Stimulated activated naive CD8-positive, alpha-beta T cell treated with anti-CD3 and anti-CD28 coated beads, Interleukin-15, amount 100 ng/mL, for 72 hours (primary cell): ENCODE measurements at regions not wholly inside any gene's neighbourhood (a gene's known extent, or its start where the extent isn't known, plus 50 kb on each side); places are given as distances from the start of the nearest gene placed in this dataset.

Experiments
- ATAC-seq: fragments of 150-1000 bp; cut with Tn5 transposase; 2 replicates; pipeline ENCODE4 v1.10.0; 2021; ENCODE audit warnings: mild to moderate bottlenecking, moderate library complexity
- DNase-seq, 2 donors: peaks; one replicate each; pipeline ENCODE4 v3.0.0; 2021 to 2022
- H3K27ac Mint-ChIP-seq, 2 donors: one replicate each; pipeline ENCODE4 v1.8.0; 2022; ENCODE audit warnings: mild to moderate bottlenecking in 2 of 2, mixed read lengths in 2 of 2, moderate library complexity in 2 of 2
- H3K27me3 Mint-ChIP-seq: one replicate; pipeline ENCODE4 v1.8.0; 2022; ENCODE audit warnings: mixed read lengths
- H3K4me1 Mint-ChIP-seq: one replicate; pipeline ENCODE4 v1.8.0; 2022; ENCODE audit warnings: mild to moderate bottlenecking, mixed read lengths
- H3K4me3 Mint-ChIP-seq, 2 donors: one replicate each; pipeline ENCODE4 v1.8.0; 2022; ENCODE audit warnings: mild to moderate bottlenecking in 2 of 2, mixed read lengths in 2 of 2, moderate library complexity in 1 of 2
- H3K9me3 Mint-ChIP-seq, 2 donors: one replicate each; pipeline ENCODE4 v1.8.0; 2022; ENCODE audit warnings: mixed read lengths in 2 of 2

DNA sequence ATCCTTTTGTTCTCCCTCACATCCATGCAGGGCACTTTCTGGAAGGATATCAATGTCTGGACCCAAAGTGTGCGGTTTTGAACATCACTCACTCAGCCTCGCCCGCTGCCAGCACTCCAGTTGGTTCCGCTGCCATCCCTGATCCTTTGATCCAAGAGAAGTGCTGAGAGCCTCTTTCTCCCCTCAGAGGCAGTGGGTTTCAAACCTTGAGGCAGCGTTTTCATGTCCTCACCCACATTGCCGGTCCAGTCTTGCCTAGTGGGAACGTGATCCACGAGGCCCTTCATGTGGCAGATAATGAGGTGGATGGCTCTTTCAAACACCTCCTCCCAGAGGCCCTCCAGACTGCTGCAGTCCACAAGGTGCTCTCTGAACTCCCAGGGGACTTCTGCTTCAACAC lies 122.2 kb downstream of the ACTL8 start:
- no peak for DNase-seq
- Mint-ChIP-seq H3K4me1 (no peaks in the 10 kb centered on the region), H3K27me3 (peaks cover 15% of the 10 kb centered on the region), H3K9me3 (no peaks in the 10 kb centered on the region), H3K27ac (no peak overlapping the region), H3K4me3 (no peak overlapping the region)
- no peak for ATAC-seq

DNA sequence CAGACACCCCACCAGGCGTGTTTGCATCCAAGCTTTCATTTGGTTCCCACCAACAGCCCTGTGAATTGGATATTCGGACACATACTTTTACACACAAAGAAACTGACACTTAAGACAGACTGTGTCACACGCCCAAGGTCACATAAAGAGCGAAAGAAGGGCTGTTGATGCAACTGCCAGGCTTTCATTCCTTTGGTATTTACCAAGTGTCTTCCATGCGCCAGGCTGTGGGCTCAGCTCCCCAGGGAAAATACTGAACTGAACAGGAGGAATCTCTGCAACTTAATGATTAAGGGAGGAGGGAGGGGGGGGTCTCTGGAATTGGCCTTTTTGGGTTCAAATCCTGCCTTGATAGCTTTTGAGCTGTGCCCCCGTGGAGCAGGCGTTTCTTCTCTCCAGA lies 122.8 kb downstream of the ACTL8 start:
- no peak overlapping the region for H3K27ac Mint-ChIP-seq
- no peaks in the 10 kb centered on the region for H3K4me1 Mint-ChIP-seq
- DNase-seq, result no peak
- no peak overlapping the region for H3K4me3 Mint-ChIP-seq
- no peaks in the 10 kb centered on the region for H3K9me3 Mint-ChIP-seq
- ATAC-seq, result no peak
- H3K27me3 Mint-ChIP-seq, result peaks cover 15% of the 10 kb centered on the region

DNA sequence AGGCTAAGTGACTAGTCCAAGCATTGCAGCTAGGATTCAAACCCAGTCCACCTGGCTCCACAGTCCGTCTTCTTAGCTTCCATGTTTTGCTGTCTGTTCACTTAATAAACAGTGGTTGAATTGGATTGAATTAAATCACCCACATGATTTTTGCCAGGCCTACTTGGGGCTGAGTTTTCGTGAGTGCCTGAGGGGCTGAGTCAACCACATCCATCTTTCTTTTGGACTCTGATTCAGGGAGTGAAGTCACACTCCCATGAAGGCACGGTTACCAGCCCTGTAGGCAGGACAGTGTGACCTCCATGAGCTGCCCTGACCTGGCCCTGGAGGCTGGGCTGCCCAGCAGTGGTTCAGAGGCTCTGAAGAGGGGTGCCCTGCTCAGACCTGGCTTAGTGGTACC lies 123.7 kb downstream of the ACTL8 start:
- H3K4me1 Mint-ChIP-seq, result no peaks in the 10 kb centered on the region
- DNase-seq (no peak), ATAC-seq (no peak)
- peaks cover 15% of the 10 kb centered on the region for H3K27me3 Mint-ChIP-seq
- no peak overlapping the region for H3K27ac Mint-ChIP-seq
- H3K4me3 Mint-ChIP-seq, result no peak overlapping the region
- no peaks in the 10 kb centered on the region for H3K9me3 Mint-ChIP-seq

DNA sequence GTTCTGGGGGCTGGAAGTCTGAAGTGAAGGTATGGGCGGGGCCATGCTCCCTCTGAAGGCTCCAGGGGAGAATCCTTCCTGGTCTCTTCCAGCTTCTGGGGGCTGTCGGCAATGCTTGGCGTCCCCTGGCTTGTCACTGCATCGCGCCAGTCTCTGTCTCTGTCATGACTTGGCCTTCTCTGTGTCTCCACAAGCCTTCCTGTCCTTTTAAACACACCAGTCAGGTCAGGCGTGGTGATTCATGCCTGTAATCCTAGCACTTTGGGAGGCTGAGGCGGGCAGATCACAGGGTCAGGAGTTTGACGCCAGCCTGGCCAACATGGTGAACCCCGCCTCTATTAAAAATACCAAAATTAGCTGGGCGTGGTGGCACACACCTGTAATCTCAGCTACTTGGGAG lies 125.3 kb downstream of the ACTL8 start:
- Mint-ChIP-seq H3K4me1 (no peaks in the 10 kb centered on the region), H3K4me3 (no peak overlapping the region), H3K9me3 (no peaks in the 10 kb centered on the region), H3K27ac (no peak overlapping the region), H3K27me3 (peaks cover 11% of the 10 kb centered on the region)
- DNase-seq (no peak), ATAC-seq (no peak)

DNA sequence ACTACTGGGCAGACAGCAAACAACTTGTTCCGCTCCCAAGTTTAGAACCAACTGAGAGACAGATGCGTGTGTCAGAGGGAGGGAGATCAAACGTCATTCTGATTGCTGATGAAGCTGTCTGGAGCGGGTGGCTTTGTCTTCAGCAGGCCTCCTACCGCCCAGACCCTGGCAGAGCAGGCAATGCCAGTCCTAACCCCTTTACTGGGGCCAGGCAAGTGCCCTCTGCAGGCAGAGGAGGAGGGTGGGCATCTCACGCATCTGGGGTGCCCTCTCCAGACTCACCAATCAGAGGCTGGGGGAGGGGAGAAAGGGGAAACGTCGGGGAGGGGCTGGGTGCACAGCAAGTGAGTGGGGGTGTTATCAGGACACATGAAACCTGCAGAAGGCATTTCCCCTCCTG lies 126.6 kb downstream of the ACTL8 start:
- DNase-seq, result no peak
- Mint-ChIP-seq H3K9me3 (no peaks in the 10 kb centered on the region), H3K27ac (no peak overlapping the region), H3K27me3 (peaks cover 7% of the 10 kb centered on the region), H3K4me1 (no peaks in the 10 kb centered on the region), H3K4me3 (no peak overlapping the region)
- ATAC-seq, result no peak

DNA sequence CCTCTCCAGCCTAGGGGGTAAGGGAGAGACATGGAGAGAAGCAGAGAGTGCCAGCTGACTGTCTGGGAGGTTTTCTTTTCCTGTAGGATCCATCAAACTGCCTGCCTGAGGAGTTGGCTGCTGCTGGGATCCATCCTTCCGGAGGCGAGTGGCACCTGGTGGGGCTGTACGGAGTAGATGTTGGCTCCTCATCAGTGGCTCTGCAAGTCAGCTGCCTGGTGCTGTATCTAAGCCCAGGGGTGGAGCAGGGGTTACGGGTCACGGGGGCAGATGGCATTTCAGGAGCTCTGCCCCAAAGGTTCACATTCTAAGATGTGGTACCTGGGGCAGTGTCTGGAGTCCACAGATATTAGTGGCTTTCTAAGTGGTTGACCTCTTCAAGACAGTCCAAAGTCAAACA lies 128.0 kb downstream of the ACTL8 start:
- DNase-seq (no peak), ATAC-seq (no peak)
- Mint-ChIP-seq H3K27me3 (peaks cover 18% of the 10 kb centered on the region), H3K4me3 (no peak overlapping the region), H3K4me1 (no peaks in the 10 kb centered on the region), H3K9me3 (no peaks in the 10 kb centered on the region), H3K27ac (no peak overlapping the region)

DNA sequence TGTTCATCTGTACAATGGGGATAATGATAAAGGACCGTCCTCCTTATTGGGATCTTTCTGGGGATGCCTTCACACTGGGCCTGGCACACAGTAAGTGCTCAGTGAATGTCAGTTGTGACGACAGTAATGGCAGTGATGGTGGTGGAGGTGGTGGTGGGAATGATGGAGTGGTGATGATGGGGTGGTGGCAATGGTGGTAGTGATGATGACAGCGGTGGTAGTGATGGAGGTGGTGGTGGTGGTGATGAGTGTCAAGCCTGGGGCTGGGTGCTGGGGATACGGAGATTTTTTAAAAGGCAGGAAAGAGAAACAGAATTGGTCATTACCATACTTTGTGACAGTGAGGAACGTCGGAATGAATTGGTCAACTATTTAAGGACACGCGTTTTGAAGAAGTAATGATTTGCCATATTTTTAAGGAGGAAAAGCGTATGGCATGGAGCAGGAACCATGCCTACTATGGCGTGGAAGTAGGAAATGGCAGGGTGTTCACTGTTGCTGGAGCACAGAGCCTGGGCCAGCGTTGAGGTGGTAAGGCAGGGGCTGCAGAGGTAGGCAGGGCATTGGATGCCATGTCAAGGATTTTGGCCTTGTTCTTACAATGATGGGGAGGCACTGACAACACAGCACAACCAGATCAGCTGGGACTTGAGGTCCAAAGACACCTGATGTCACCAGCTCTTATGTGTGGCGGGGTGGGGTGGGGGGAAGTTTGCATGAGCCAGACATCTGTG lies 128.7 kb downstream of the ACTL8 start:
- DNase-seq, result no peak
- Mint-ChIP-seq H3K9me3 (no peaks in the 10 kb centered on the region), H3K4me3 (no peak overlapping the region), H3K27ac (no peak overlapping the region), H3K27me3 (peaks cover 20% of the 10 kb centered on the region), H3K4me1 (no peaks in the 10 kb centered on the region)
- ATAC-seq, result no peak

DNA sequence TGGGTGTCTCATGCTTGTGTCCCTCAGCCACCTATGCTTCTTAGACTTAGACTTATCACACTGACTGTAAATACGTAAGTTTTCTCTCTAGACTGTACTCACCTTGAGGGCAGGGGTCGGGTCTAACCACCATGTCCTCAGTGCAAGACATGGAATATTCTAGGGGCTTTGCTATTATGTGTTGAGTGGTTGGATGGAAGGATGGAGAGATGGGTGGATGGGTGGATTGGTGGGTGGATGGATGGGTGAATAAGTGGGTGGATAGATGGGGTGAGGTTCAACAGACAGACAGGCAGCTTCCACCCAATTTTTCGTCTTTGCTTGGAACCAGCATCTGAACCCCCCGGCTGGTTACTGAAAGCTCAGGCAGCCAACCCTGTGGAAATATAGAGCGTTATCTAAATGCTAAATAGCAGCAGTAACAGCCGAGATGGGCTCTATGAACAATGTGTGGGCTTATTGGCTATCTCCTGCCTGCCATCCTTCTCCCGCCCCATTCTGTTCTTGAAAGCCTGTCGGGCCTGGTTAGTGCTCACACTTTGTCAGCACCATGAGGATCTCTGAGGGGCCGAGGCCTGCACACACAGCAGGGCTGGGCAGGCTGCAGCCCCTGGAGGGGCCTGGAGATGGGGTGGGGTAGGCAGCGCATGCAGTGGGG lies 130.7 kb downstream of the ACTL8 start:
- H3K4me1 Mint-ChIP-seq, result no peaks in the 10 kb centered on the region
- H3K27me3 Mint-ChIP-seq, result peaks cover 37% of the 10 kb centered on the region
- ATAC-seq, result no peak
- DNase-seq, result no peak
- H3K4me3 Mint-ChIP-seq, result no peak overlapping the region
- H3K9me3 Mint-ChIP-seq, result no peaks in the 10 kb centered on the region
- no peak overlapping the region for H3K27ac Mint-ChIP-seq

DNA sequence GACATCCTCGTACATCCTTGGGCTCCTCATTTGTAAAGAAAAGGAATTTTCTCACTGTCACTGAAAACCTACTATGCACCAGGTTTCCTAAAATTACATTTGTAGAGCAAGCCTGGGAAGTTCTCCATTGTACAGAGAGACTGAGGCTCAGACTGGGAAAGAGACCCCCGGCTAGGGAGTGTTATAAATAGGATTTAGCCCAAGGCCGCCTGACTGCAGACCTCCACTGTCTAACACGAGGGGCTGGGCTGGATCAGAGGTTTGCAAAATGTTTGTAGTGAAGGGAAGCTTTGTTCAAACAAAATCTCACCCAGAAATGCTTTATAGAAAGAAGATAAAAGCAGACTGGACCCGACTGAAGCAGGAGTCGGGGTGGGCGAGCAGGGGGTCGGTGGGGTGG lies 131.3 kb downstream of the ACTL8 start:
- Mint-ChIP-seq H3K27ac (no peak overlapping the region), H3K9me3 (no peaks in the 10 kb centered on the region), H3K4me1 (no peaks in the 10 kb centered on the region), H3K4me3 (no peak overlapping the region), H3K27me3 (peaks cover 38% of the 10 kb centered on the region)
- DNase-seq (no peak), ATAC-seq (no peak)

DNA sequence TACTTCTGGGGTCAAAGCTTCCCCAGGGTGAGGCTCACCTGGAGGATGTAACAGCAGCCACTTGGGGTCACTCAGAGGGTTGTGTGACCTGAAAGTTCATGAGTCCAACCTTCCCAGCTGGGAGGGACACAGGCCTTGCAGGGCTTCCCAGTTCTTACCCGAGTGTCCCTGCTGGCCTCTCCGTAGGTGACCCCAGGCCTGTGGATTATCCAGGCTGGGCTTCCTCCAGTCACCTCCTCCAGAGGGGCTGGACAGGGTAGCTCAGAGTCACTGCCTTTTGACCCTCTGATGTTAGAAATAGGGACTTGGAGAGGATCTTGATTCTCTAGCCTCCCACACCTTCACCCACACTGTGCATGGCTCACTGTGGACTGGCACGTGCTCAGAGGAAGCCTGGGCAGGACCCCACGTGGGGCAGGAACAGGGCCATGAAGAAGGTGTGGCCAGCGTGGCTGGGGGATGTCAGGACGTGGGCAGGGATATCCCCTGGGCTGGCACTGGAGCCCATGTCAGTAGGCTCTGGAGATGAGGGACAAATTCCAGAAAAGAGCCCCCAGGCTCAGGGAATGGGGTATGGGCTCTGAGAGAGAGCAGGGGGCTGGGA lies 131.8 kb downstream of the ACTL8 start:
- Mint-ChIP-seq H3K27me3 (peaks cover 34% of the 10 kb centered on the region), H3K27ac (no peak overlapping the region), H3K9me3 (no peaks in the 10 kb centered on the region), H3K4me1 (no peaks in the 10 kb centered on the region), H3K4me3 (no peak overlapping the region)
- no peak for DNase-seq
- ATAC-seq, result no peak

DNA sequence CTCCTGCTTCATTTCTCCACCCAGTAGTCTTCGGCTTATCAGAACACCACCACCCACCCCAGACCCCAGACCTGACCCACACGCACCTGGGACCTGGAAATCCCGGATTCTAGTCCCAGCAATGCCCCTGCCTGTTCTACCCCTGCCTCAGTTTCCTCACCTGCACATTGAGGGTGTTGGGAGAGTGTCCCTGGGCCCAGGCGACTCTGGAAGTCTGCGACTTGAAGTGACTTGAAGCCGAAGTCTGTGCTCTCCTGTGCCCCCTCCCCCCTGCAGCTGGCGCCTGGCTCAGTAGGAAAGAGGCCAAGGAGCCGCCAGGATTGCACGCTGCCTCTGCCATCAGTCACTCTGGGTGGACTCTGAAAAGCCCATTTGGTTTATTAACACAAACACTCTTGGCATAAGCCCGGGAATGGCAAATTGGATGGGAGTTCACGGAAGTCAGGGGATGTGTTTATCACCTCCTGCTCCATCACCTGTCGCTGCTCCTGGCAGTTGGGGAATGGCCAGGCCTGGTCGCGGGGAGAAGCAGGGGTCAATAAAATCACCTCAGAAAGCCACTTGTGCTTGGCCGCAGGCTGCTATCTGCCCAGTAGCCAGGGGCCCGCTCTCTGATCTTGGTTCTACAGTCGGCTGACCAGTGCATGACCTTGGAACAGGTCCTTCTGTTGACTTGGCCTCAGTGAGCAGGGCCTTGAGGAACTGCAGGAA lies 132.7 kb downstream of the ACTL8 start:
- peaks cover 34% of the 10 kb centered on the region for H3K27me3 Mint-ChIP-seq
- H3K9me3 Mint-ChIP-seq, result no peaks in the 10 kb centered on the region
- DNase-seq, result no peak

DNA sequence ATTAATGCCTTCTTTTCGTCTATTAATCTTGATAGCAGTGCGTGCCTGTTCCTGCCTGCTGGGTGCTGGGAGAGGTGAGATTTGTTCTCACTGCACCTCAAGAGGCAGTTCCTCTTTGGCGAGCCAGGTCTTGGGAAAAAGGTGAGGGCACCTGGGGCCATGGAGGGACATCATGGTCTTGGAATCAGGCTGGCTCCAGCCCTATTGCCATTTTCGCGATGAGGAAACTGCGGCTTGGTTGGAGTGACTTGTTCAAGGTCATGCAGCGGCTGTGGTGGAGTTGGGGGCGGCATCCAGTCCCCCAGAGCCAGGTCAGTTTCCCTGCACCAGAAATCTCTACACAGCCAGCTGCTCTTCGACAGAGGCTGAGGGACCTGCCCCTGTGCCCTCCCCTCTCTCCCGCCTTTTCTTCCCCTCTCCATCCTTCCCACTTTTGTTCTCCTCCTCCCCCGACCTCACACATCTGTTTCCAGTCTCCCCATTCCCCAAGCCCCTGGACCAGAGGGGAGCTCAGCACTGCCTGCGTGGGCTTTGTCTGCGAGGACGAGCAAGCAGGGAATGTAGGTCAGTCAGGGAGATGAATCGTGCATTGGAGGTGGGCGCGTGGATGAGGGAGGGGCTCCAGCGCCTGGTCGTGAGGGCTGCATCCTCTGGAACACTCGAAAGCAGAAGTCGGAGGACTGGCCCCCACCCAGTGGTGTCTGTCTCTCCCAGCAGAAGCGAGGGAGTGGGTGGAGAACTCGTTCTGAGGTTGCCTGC lies 135.1 kb downstream of the ACTL8 start:
- no peaks in the 10 kb centered on the region for H3K9me3 Mint-ChIP-seq
- H3K4me1 Mint-ChIP-seq, result no peaks in the 10 kb centered on the region
- peaks cover 43% of the 10 kb centered on the region for H3K27me3 Mint-ChIP-seq
- no peak overlapping the region for H3K4me3 Mint-ChIP-seq
- ATAC-seq, result no peak
- H3K27ac Mint-ChIP-seq, result no peak overlapping the region
- DNase-seq, result no peak

More for the DNA sequence above, 132.7 kb downstream of the ACTL8 start:
- no peak for ATAC-seq
- Mint-ChIP-seq H3K27ac (no peak overlapping the region), H3K4me3 (no peak overlapping the region), H3K4me1 (no peaks in the 10 kb centered on the region)

DNA sequence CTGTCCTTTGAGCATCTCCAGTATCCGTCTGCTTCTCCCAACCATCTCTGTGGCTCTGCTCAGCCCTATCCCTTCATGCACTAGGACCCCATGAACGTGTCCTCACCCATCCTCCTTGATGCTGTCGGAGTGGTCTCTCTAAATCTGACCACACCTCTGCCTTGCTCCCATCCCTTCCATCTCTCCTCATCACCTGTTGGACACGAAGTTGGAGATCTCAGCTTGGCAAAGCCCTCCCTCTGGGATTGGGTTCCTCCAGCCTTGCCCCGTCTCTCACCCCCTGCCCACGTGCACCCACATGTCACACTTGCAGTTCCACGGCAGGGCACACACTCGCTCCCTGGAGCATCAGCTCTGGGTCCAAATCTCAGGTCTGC lies 135.7 kb downstream of the ACTL8 start:
- Mint-ChIP-seq H3K9me3 (no peaks in the 10 kb centered on the region), H3K4me1 (no peaks in the 10 kb centered on the region), H3K4me3 (no peak overlapping the region), H3K27me3 (peaks cover 49% of the 10 kb centered on the region), H3K27ac (no peak overlapping the region)
- DNase-seq, result no peak
- ATAC-seq, result no peak

DNA sequence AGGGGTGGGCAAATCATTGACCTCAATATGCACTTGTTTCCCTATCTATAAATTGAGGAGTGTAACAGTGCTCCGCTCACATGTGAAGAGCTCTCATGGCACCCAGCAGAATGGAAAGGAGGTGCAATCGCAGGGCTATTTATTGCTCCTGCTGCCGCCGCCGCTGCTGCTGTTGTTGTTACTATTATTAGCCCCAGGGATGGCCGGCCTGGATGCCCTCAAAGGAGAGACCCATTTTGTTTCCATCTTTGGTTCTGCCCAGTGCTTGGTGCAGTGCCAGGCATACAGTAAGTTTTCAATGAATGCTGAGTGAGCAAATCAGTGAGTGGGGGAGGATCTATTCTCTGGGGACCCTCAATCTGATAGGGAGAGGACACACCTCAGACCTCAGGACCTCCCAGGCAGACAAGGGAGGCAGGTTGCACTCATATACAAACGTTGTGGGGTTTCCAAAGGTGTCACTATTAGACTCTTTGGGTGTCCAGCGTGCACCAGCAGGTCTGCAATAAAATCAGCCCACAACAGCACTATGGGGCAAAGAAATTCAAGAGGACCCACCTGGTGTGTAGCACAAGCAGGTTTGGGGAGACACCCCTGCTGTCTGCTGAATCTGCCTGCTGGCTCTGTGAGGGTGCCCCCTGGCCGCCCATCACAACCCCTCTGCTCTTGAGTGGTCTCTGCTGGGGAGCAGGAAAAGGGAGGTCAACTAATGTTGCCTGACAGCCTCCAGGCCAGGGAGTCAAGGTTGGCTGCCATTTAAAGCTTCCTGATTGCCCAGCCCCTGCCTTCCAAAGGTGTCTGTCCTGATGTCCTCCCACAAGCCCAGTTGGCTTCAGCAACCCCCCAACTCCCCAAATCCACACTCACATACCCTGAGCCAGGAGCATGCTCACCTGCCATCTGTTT lies 136.3 kb downstream of the ACTL8 start:
- Mint-ChIP-seq H3K9me3 (no peaks in the 10 kb centered on the region), H3K27me3 (peaks cover 55% of the 10 kb centered on the region), H3K4me3 (no peak overlapping the region), H3K4me1 (no peaks in the 10 kb centered on the region), H3K27ac (no peak overlapping the region)
- no peak for DNase-seq
- no peak for ATAC-seq

DNA sequence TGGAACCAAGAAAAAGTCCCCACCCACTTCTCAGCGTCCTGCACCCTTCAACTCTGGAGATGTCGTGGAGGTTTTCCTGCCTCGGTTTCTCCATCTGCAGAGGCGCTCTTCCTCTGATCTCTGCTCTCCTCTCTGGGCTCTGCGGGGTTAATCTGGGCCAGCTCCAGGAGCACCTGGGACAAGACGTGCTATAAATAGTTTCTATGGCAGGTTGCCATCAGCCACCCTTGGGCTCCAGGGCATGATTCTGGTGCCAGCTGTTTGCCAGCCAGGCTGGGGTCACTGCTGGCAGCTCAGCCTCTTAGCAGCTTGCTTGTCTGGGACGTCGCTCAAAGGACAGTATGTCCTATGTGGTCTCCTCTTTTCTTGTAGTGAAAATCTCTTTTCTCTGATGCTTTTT lies 137.1 kb downstream of the ACTL8 start:
- H3K4me1 Mint-ChIP-seq, result no peaks in the 10 kb centered on the region
- no peak overlapping the region for H3K27ac Mint-ChIP-seq
- peaks cover 57% of the 10 kb centered on the region for H3K27me3 Mint-ChIP-seq
- no peak for DNase-seq
- ATAC-seq, result no peak
- no peak overlapping the region for H3K4me3 Mint-ChIP-seq
- H3K9me3 Mint-ChIP-seq, result no peaks in the 10 kb centered on the region
